ENCODE measurements at regions not wholly inside any gene's neighbourhood (a gene's known extent, or its start where the extent isn't known, plus 50 kb on each side); places are given as distances from the start of the nearest gene placed in this dataset.

- FAIRE-seq, result no peak
- DNase-seq (ENCODE audit: insufficient read length, low spot score), result no peak
- no peak for TF ChIP-seq POLR2A (IDR thresholded peaks at IDR 0.05; ENCODE audit: low read depth, low read length)
Observed at GRCh38 chr18:2258954-2259353, 312.4 kb downstream of the METTL4 start.

- TF ChIP-seq TAF1 (IDR thresholded peaks at IDR 0.05; ENCODE audit: low read depth, low read length) (no peak), POLR2AphosphoS5 (IDR thresholded peaks at IDR 0.05; ENCODE audit: low read depth, low read length) (no peak), POLR2A (IDR thresholded peaks at IDR 0.05; ENCODE audit: low read depth, low read length) (no peak), SPI1 (IDR thresholded peaks at IDR 0.05; ENCODE audit: low read depth, low read length) (no peak), PAX5 (IDR thresholded peaks at IDR 0.05; ENCODE audit: insufficient read depth, low read length, severe bottlenecking) (no peak), POU2F2 (IDR thresholded peaks at IDR 0.05; ENCODE audit: low read depth, low read length) (no peak)
- DNase-seq (ENCODE audit: insufficient read length, low spot score), result no peak
- no peak for FAIRE-seq
Observed at GRCh38 chr18:2263303-2263890, 307.9 kb downstream of the METTL4 start.

DNA sequence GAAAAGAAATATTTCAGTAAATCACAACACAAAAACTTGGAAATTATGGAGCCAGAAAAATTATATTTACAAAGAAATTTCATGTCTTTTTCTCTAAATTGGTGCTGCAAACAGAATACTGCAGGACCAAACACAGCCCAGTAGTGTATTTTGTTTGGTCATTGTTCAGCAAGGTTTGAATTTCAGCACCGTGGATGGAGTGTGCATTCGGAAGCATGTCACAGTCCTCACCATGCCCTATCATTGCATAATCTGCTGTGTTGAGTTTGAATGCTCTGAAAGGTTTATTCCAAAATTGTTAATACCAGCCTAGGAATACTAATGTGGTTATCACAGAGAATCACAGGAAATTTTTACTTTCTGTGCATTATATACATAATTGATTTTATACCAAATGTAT is 296.7 kb downstream of the METTL4 start:
- TF ChIP-seq PAX5 (IDR thresholded peaks at IDR 0.05; ENCODE audit: insufficient read depth, low read length, severe bottlenecking) (no peak), SPI1 (IDR thresholded peaks at IDR 0.05; ENCODE audit: low read depth, low read length) (no peak), POU2F2 (IDR thresholded peaks at IDR 0.05; ENCODE audit: low read depth, low read length) (no peak), POLR2A (IDR thresholded peaks at IDR 0.05; ENCODE audit: low read depth, low read length) (no peak), TAF1 (IDR thresholded peaks at IDR 0.05; ENCODE audit: low read depth, low read length) (no peak), POLR2AphosphoS5 (IDR thresholded peaks at IDR 0.05; ENCODE audit: low read depth, low read length) (no peak)
- DNase-seq (ENCODE audit: insufficient read length, low spot score) (no peak), FAIRE-seq (no peak)

- FAIRE-seq (no peak), DNase-seq (ENCODE audit: insufficient read length, low spot score) (no peak)
- TF ChIP-seq POLR2AphosphoS5 (IDR thresholded peaks at IDR 0.05; ENCODE audit: low read depth, low read length) (no peak), SPI1 (IDR thresholded peaks at IDR 0.05; ENCODE audit: low read depth, low read length) (no peak), POU2F2 (IDR thresholded peaks at IDR 0.05; ENCODE audit: low read depth, low read length) (no peak), POLR2A (IDR thresholded peaks at IDR 0.05; ENCODE audit: low read depth, low read length) (no peak), PAX5 (IDR thresholded peaks at IDR 0.05; ENCODE audit: insufficient read depth, low read length, severe bottlenecking) (no peak), TAF1 (IDR thresholded peaks at IDR 0.05; ENCODE audit: low read depth, low read length) (no peak)
Observed at GRCh38 chr18:2281086-2281485, 290.2 kb downstream of the METTL4 start.

GRCh38 chr18:2281523-2282199 is 289.6 kb downstream of the METTL4 start:
- TF ChIP-seq PAX5 (IDR thresholded peaks at IDR 0.05; ENCODE audit: insufficient read depth, low read length, severe bottlenecking) (no peak), SPI1 (IDR thresholded peaks at IDR 0.05; ENCODE audit: low read depth, low read length) (no peak), POLR2AphosphoS5 (IDR thresholded peaks at IDR 0.05; ENCODE audit: low read depth, low read length) (no peak), POU2F2 (IDR thresholded peaks at IDR 0.05; ENCODE audit: low read depth, low read length) (no peak), TAF1 (IDR thresholded peaks at IDR 0.05; ENCODE audit: low read depth, low read length) (no peak), POLR2A (IDR thresholded peaks at IDR 0.05; ENCODE audit: low read depth, low read length) (no peak)
- DNase-seq (ENCODE audit: insufficient read length, low spot score), result no peak

GRCh38 chr18:2293109-2293839 is 278.0 kb downstream of the METTL4 start:
- TF ChIP-seq PAX5 (IDR thresholded peaks at IDR 0.05; ENCODE audit: insufficient read depth, low read length, severe bottlenecking), result no peak
- no peak for TF ChIP-seq POLR2AphosphoS5 (IDR thresholded peaks at IDR 0.05; ENCODE audit: low read depth, low read length)
- TF ChIP-seq TAF1 (IDR thresholded peaks at IDR 0.05; ENCODE audit: low read depth, low read length), result no peak
- no peak for TF ChIP-seq SPI1 (IDR thresholded peaks at IDR 0.05; ENCODE audit: low read depth, low read length)
- TF ChIP-seq POU2F2 (IDR thresholded peaks at IDR 0.05; ENCODE audit: low read depth, low read length), result no peak
- no peak for TF ChIP-seq POLR2A (IDR thresholded peaks at IDR 0.05; ENCODE audit: low read depth, low read length)
- no peak for FAIRE-seq
- DNase-seq (ENCODE audit: insufficient read length, low spot score), result no peak

More at GRCh38 chr18:2281523-2282199, 289.6 kb downstream of the METTL4 start:
- FAIRE-seq, result no peak

GRCh38 chr18:2301316-2301715 is 270.0 kb downstream of the METTL4 start:
- no peak for TF ChIP-seq POLR2A (IDR thresholded peaks at IDR 0.05; ENCODE audit: low read depth, low read length)
- no peak for TF ChIP-seq TAF1 (IDR thresholded peaks at IDR 0.05; ENCODE audit: low read depth, low read length)
- TF ChIP-seq SPI1 (IDR thresholded peaks at IDR 0.05; ENCODE audit: low read depth, low read length), result no peak
- no peak for TF ChIP-seq PAX5 (IDR thresholded peaks at IDR 0.05; ENCODE audit: insufficient read depth, low read length, severe bottlenecking)
- no peak for TF ChIP-seq POU2F2 (IDR thresholded peaks at IDR 0.05; ENCODE audit: low read depth, low read length)
- TF ChIP-seq POLR2AphosphoS5 (IDR thresholded peaks at IDR 0.05; ENCODE audit: low read depth, low read length), result no peak
- no peak for DNase-seq (ENCODE audit: insufficient read length, low spot score)
- no peak for FAIRE-seq

DNA sequence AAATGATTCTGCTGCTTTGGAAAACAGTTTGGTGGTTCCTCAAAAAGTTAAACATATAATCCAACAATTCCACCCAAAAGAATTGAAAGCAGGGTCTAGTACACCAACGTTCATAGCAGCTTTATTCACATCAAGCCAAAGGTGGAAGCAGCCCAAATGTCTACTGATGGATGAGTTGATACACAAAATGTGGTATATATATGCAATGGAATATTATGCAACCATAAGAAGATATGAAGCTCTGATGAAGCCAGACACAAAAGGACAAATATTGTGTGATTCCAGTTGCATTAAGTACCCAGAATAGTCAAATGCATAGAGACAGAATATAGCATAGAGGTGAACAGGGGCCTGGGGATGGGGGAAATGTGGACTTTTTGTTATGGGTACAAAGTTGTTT is 269.3 kb downstream of the METTL4 start:
- FAIRE-seq, result no peak
- DNase-seq (ENCODE audit: insufficient read length, low spot score), result no peak
- TF ChIP-seq POLR2A (IDR thresholded peaks at IDR 0.05; ENCODE audit: low read depth, low read length) (no peak), PAX5 (IDR thresholded peaks at IDR 0.05; ENCODE audit: insufficient read depth, low read length, severe bottlenecking) (no peak), SPI1 (IDR thresholded peaks at IDR 0.05; ENCODE audit: low read depth, low read length) (no peak), POU2F2 (IDR thresholded peaks at IDR 0.05; ENCODE audit: low read depth, low read length) (no peak), TAF1 (IDR thresholded peaks at IDR 0.05; ENCODE audit: low read depth, low read length) (no peak), POLR2AphosphoS5 (IDR thresholded peaks at IDR 0.05; ENCODE audit: low read depth, low read length) (no peak)

All from GM12891 (cell line).